AG09309 (cell line): ENCODE measurements at regions not wholly inside any gene's neighbourhood (a gene's known extent, or its start where the extent isn't known, plus 50 kb on each side); places are given as distances from the start of the nearest gene placed in this dataset.
"Not testable (repeated sequence)": the region's sequence is repeated elsewhere in the genome, so short reads cannot be mapped to it uniquely, and the experiment has no call there.

Experiments
- DNase-seq: peaks from one replicate; pipeline ENCODE4 v3.0.0-alpha.2; 2010; ENCODE audit warnings: low read depth
- H3K4me3 ChIP-seq: 2 replicates; pipeline ENCODE4 v1.5.1; 2011; ENCODE audit warnings: mild to moderate bottlenecking, low read depth, low read length, moderate library complexity; ENCODE audit not compliant: control insufficient read depth
- TF ChIP-seq, protein P1 (sequence below): IDR thresholded peaks from 2 replicates; pipeline ENCODE4 v1.5.1; 2011; ENCODE audit warnings: mild to moderate bottlenecking, low read depth, low read length, inconsistent platforms; ENCODE audit not compliant: insufficient read depth, control insufficient read depth; ENCODE audit errors: missing control alignments

- H3K4me3 ChIP-seq, result no peak overlapping the region
- TF ChIP-seq, protein P1, sequence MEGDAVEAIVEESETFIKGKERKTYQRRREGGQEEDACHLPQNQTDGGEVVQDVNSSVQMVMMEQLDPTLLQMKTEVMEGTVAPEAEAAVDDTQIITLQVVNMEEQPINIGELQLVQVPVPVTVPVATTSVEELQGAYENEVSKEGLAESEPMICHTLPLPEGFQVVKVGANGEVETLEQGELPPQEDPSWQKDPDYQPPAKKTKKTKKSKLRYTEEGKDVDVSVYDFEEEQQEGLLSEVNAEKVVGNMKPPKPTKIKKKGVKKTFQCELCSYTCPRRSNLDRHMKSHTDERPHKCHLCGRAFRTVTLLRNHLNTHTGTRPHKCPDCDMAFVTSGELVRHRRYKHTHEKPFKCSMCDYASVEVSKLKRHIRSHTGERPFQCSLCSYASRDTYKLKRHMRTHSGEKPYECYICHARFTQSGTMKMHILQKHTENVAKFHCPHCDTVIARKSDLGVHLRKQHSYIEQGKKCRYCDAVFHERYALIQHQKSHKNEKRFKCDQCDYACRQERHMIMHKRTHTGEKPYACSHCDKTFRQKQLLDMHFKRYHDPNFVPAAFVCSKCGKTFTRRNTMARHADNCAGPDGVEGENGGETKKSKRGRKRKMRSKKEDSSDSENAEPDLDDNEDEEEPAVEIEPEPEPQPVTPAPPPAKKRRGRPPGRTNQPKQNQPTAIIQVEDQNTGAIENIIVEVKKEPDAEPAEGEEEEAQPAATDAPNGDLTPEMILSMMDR, result no peak
- DNase-seq, result no peak
Observed at GRCh38 chr7:34569975-34570699, 87.9 kb upstream of the NPSR1 start.

DNA sequence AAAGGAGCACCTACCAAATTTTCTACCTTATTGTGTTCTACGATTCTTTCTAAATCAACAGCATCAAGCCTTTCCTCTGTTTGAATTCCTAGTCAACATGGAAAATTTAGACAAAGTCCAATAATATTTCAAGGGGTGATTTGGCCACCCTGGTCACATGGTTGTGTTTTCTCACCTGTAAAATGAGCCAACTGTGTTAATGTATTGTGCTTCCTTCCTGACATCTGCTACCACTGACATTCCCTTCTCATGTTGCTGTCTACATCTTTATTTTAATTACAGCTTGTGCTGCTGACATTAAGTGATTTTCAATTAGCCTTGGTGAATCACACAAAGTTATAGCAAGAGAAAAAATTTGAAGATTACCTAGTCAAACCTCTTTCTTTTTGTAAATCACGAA is 83.0 kb upstream of the NPSR1 start:
- no peak for DNase-seq
- TF ChIP-seq, protein P1, result no peak
- H3K4me3 ChIP-seq, result no peak overlapping the region

GRCh38 chr7:34577934-34578333 is 80.1 kb upstream of the NPSR1 start:
- not testable (repeated sequence) for DNase-seq, H3K4me3 ChIP-seq

DNA sequence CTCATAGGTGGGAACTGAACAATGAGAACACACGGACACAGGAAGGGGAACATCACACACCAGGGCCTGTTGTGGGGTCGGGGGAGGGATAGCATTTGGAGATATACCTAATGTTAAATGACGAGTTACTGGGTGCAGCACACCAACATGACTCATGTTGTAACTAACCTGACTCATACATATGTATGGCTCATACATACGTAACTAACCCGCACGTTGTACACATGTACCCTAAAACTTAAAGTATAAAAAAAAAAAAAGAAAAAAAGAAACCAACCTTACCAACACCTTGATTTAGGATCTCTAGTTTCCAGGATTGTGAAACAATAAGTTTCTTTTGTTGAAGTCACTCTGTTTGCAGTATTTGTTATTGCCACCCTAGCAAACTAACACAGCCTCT is 76.3 kb upstream of the NPSR1 start:
- not testable (repeated sequence) for DNase-seq, H3K4me3 ChIP-seq

- DNase-seq, result no peak
- H3K4me3 ChIP-seq, result no peak overlapping the region
- TF ChIP-seq, protein P1, result no peak
Observed at GRCh38 chr7:34584526-34584925, 73.5 kb upstream of the NPSR1 start.

DNA sequence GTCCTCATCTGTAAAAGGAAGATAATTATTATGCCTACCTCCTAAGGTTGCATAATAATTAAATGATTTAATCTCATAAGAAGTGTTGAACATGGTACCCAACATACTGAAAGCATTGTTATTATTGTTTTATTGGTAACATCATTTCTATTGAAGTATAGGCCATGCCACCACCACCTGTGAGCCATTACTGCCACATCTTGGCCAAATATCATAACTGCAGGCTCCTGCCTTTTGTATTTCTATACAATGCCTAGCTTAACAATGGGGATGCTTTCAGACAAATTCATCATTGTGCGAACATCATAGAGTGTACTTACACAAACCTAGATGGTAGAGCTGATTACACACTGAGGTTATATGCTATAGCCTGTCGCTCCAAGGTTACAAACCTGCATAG is 61.1 kb upstream of the NPSR1 start:
- no peak for DNase-seq
- TF ChIP-seq, protein P1, result no peak
- H3K4me3 ChIP-seq, result no peak overlapping the region

DNA sequence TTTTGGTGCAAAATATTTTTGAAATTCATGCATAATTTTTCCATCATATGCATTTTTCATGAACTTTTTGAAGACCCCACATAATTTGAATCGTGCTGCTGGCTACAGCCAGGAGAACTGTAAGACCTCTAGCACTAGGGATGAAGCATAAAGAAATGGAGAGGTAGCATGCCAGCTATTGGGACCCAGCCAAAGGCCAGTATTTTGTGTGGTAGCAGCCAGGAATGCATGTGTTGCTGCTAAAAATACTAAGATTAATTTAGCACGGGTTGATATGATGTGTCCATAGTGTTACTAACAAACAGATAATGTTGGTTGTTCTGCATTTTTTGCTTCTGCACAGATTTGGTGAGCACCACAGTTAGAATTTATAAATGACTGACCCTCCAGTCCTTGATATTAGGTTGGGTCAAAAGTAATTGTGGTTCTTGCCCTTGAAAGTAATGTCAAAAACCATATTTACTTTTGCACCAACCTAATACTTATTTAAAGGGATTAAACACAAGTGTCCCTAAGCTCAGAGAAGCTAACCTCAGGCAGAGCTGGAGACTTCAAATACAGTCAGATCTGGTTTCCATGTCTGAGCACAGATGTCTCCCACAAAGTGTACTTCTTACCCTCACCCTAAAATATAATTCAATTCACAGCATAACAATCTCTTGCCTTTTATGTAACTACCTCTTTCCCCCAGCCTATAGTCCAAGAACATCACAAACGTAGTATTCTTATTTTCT is 54.1 kb upstream of the NPSR1 start:
- no peak overlapping the region for H3K4me3 ChIP-seq
- no peak for DNase-seq
- TF ChIP-seq, protein P1, result no peak
